ENCODE measurements at regions not wholly inside any gene's neighbourhood (a gene's known extent, or its start where the extent isn't known, plus 50 kb on each side); places are given as distances from the start of the nearest gene placed in this dataset.

GRCh38 chr6:22003287-22003686, 293.5 kb downstream of the PRL start:
- no peak overlapping the region for H3K27ac ChIP-seq
- DNase-seq (ENCODE audit: low spot score), result no peak
- ChIA-PET CTCF (interaction anchor here (0.6 to 0.7 kb wide), 2 partner anchors 73 to 931 kb away, joined by 5 to 6 read pairs; no protein-coding TSS in a partner anchor), POLR2A (ENCODE audit: low non-redundant PET) (no interaction called here)
- no peak for TF ChIP-seq CTCF (conservative IDR thresholded peaks at IDR 0.05; ENCODE audit: low read depth)

GRCh38 chr6:22006795-22007194, 290.0 kb downstream of the PRL start:
- no peak for DNase-seq (ENCODE audit: low spot score)
- POLR2A ChIA-PET (ENCODE audit: low non-redundant PET), result no interaction called here
- no peak overlapping the region for H3K27ac ChIP-seq
- no peak for TF ChIP-seq CTCF (conservative IDR thresholded peaks at IDR 0.05; ENCODE audit: low read depth)
- CTCF ChIA-PET, result interaction anchor here (0.6 kb wide), 1 partner anchor 678 kb away, joined by 4 read pairs; no protein-coding TSS in a partner anchor

GRCh38 chr6:22007469-22007868, 289.4 kb downstream of the PRL start:
- POLR2A ChIA-PET (ENCODE audit: low non-redundant PET), result no interaction called here
- no peak overlapping the region for H3K27ac ChIP-seq
- CTCF ChIA-PET, result no interaction called here
- DNase-seq (ENCODE audit: low spot score), result no peak
- no peak for TF ChIP-seq CTCF (conservative IDR thresholded peaks at IDR 0.05; ENCODE audit: low read depth)

GRCh38 chr6:22008248-22008836, 288.5 kb downstream of the PRL start:
- no peak for DNase-seq (ENCODE audit: low spot score)
- TF ChIP-seq CTCF (conservative IDR thresholded peaks at IDR 0.05; ENCODE audit: low read depth), result no peak
- H3K27ac ChIP-seq, result no peak overlapping the region
- ChIA-PET CTCF (interaction anchor here (0.6 kb wide), 2 partner anchors 17 to 123 kb away, joined by 4 to 5 read pairs; no protein-coding TSS in a partner anchor), POLR2A (ENCODE audit: low non-redundant PET) (no interaction called here)

- DNase-seq (ENCODE audit: low spot score), result no peak
- POLR2A ChIA-PET (ENCODE audit: low non-redundant PET), result no interaction called here
- no peak for TF ChIP-seq CTCF (conservative IDR thresholded peaks at IDR 0.05; ENCODE audit: low read depth)
- CTCF ChIA-PET, result interaction anchor here (1.1 kb wide), 1 partner anchor 25 kb away, joined by 4 read pairs; no protein-coding TSS in a partner anchor
- H3K27ac ChIP-seq, result no peak overlapping the region
Measured at GRCh38 chr6:22010102-22010501, 286.7 kb downstream of the PRL start.

GRCh38 chr6:22015216-22015615, 281.6 kb downstream of the PRL start:
- no peak overlapping the region for H3K27ac ChIP-seq
- POLR2A ChIA-PET (ENCODE audit: low non-redundant PET), result no interaction called here
- no peak for TF ChIP-seq CTCF (conservative IDR thresholded peaks at IDR 0.05; ENCODE audit: low read depth)
- DNase-seq (ENCODE audit: low spot score), result no peak
- CTCF ChIA-PET, result no interaction called here

Data from RWPE1 (cell line).